Progenitor cell of endocrine pancreas (in vitro differentiated cells): ENCODE measurements at regions not wholly inside any gene's neighbourhood (a gene's known extent, or its start where the extent isn't known, plus 50 kb on each side); places are given as distances from the start of the nearest gene placed in this dataset.

Experiments used
- DNase-seq: peaks from one replicate; pipeline ENCODE4 v3.0.0; 2021; ENCODE audit warnings: low spot score; ENCODE audit not compliant: unreplicated experiment
- H3K27ac Mint-ChIP-seq: 2 replicates; pipeline ENCODE4 v1.8.0; 2021; ENCODE audit warnings: mild to moderate bottlenecking, moderate library complexity, mixed read lengths
- H3K27me3 Mint-ChIP-seq: 2 replicates; pipeline ENCODE4 v1.8.0; 2021; ENCODE audit warnings: mixed read lengths
- H3K36me3 Mint-ChIP-seq: 2 replicates; pipeline ENCODE4 v1.8.0; 2022; ENCODE audit warnings: mixed read lengths; ENCODE audit not compliant: insufficient read depth
- H3K4me1 Mint-ChIP-seq: 2 replicates; pipeline ENCODE4 v1.8.0; 2021; ENCODE audit warnings: low read depth, mixed read lengths
- H3K4me3 Mint-ChIP-seq: 2 replicates; pipeline ENCODE4 v1.8.0; 2021; ENCODE audit warnings: low read depth, mild to moderate bottlenecking, moderate library complexity, mixed read lengths
- H3K9me3 Mint-ChIP-seq: 2 replicates; pipeline ENCODE4 v1.8.0; 2021; ENCODE audit warnings: low read depth, mixed read lengths
- CTCF ChIP-seq: fragments of 200-600 bp; sonication (generic); IDR thresholded peaks from one replicate; pipeline ENCODE4 v1.5.0; 2021; ENCODE audit warnings: antibody characterized with exemption, mild to moderate bottlenecking; ENCODE audit not compliant: unreplicated experiment

- Mint-ChIP-seq H3K9me3 (no peaks in the 10 kb centered on the region), H3K27ac (no peak overlapping the region), H3K27me3 (peaks cover 57% of the 10 kb centered on the region), H3K36me3 (no peaks in the 10 kb centered on the region), H3K4me1 (peaks cover 5% of the 10 kb centered on the region), H3K4me3 (no peak overlapping the region)
- TF ChIP-seq CTCF, result no peak
- DNase-seq, result no peak
Observed at GRCh38 chr10:78755877-78756455, 312.8 kb upstream of the ZMIZ1 start.

- Mint-ChIP-seq H3K27me3 (peaks cover 57% of the 10 kb centered on the region), H3K27ac (no peak overlapping the region), H3K4me1 (peaks cover 5% of the 10 kb centered on the region), H3K4me3 (no peak overlapping the region), H3K36me3 (no peaks in the 10 kb centered on the region), H3K9me3 (no peaks in the 10 kb centered on the region)
- no peak for TF ChIP-seq CTCF
- DNase-seq, result no peak
Observed at GRCh38 chr10:78756604-78757343, 312.0 kb upstream of the ZMIZ1 start.

GRCh38 chr10:78757344-78757925 lies 311.3 kb upstream of the ZMIZ1 start:
- Mint-ChIP-seq H3K4me1 (peaks cover 5% of the 10 kb centered on the region), H3K27ac (no peak overlapping the region), H3K9me3 (no peaks in the 10 kb centered on the region), H3K4me3 (no peak overlapping the region), H3K36me3 (no peaks in the 10 kb centered on the region), H3K27me3 (peaks cover 53% of the 10 kb centered on the region)
- no peak for DNase-seq
- TF ChIP-seq CTCF, result no peak

GRCh38 chr10:78758176-78758575 lies 310.6 kb upstream of the ZMIZ1 start:
- Mint-ChIP-seq H3K27ac (no peak overlapping the region), H3K9me3 (no peaks in the 10 kb centered on the region), H3K27me3 (peaks cover 54% of the 10 kb centered on the region), H3K4me1 (peaks cover 5% of the 10 kb centered on the region), H3K4me3 (no peak overlapping the region), H3K36me3 (no peaks in the 10 kb centered on the region)
- no peak for DNase-seq
- TF ChIP-seq CTCF, result no peak

- no peak for TF ChIP-seq CTCF
- DNase-seq, result no peak
- no peak overlapping the region for H3K4me3 Mint-ChIP-seq
- H3K27ac Mint-ChIP-seq, result no peak overlapping the region
- no peaks in the 10 kb centered on the region for H3K9me3 Mint-ChIP-seq
- peaks cover 44% of the 10 kb centered on the region for H3K27me3 Mint-ChIP-seq
- H3K36me3 Mint-ChIP-seq, result no peaks in the 10 kb centered on the region
- peaks cover 3% of the 10 kb centered on the region for H3K4me1 Mint-ChIP-seq
Observed at GRCh38 chr10:78759456-78760120, 309.2 kb upstream of the ZMIZ1 start.
